Activated T-helper 1 cell treated with anti-CD3 and anti-CD28 coated beads, Interleukin-12 subunit alpha, Interleukin-12 subunit beta, Interleukin-2, Interleukin-4 antibody, amounts not matched to agents 30 ng/mL and 10 ng/mL and 1 ng/mL, durations not matched to agents 14 hours and 24 hours and 36 hours (primary cell): ENCODE measurements at regions not wholly inside any gene's neighbourhood (a gene's known extent, or its start where the extent isn't known, plus 50 kb on each side); places are given as distances from the start of the nearest gene placed in this dataset.

Experiments
- DNase-seq: peaks from one replicate; pipeline ENCODE4 v3.0.0; 2021; ENCODE audit warnings: low spot score
- H3K27ac Mint-ChIP-seq: one replicate; pipeline ENCODE4 v1.8.0; 2021; ENCODE audit warnings: mild to moderate bottlenecking, mixed read lengths
- H3K27me3 Mint-ChIP-seq: one replicate; pipeline ENCODE4 v1.8.0; 2022; ENCODE audit warnings: mild to moderate bottlenecking, moderate library complexity, mixed read lengths; ENCODE audit not compliant: insufficient read depth
- H3K36me3 Mint-ChIP-seq: one replicate; pipeline ENCODE4 v1.8.0; 2021; ENCODE audit warnings: low read depth, mixed read lengths
- H3K4me1 Mint-ChIP-seq: one replicate; pipeline ENCODE4 v1.8.0; 2021; ENCODE audit warnings: low read depth, mixed read lengths
- H3K4me3 Mint-ChIP-seq: one replicate; pipeline ENCODE4 v1.8.0; 2021; ENCODE audit warnings: mild to moderate bottlenecking, moderate library complexity, mixed read lengths
- H3K9me3 Mint-ChIP-seq: one replicate; pipeline ENCODE4 v1.8.0; 2021; ENCODE audit warnings: mixed read lengths
- intact Hi-C: fragments of 100-400 bp; cut with micrococcal nuclease; formaldehyde crosslinking; loops from one replicate; pipeline ENCODE4 v1.15.1; 2024

DNA sequence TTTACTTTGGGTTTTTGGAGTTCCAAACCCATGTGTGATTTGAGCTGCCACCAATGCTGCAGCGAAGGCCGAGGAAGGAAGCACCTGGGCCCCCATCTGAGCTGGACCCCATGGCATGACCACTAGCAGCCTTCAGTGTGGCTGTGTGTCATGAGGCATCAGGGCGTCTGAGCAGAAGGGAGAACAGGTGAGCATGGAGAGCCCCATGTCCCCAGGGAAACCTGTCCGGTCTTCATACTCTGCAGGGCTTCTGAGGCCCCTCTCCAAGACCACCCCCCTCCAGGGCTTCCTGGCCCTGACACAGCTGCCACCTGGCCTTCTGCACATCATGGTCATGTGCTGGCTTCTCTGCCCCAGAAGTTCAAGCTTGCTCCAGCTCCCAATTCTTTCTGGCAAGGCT lies 169.1 kb upstream of the CST7 start:
- peaks cover 7% of the 10 kb centered on the region for H3K9me3 Mint-ChIP-seq
- intact Hi-C loops: no loop called here
- no peaks in the 10 kb centered on the region for H3K36me3 Mint-ChIP-seq
- no peak overlapping the region for H3K4me3 Mint-ChIP-seq
- DNase-seq: no peak
- peaks cover 29% of the 10 kb centered on the region for H3K27me3 Mint-ChIP-seq
- H3K27ac Mint-ChIP-seq: no peak overlapping the region
- H3K4me1 Mint-ChIP-seq: peaks cover 8% of the 10 kb centered on the region

- H3K36me3 Mint-ChIP-seq: no peaks in the 10 kb centered on the region
- H3K4me1 Mint-ChIP-seq: peaks cover 10% of the 10 kb centered on the region
- H3K27me3 Mint-ChIP-seq: peaks cover 23% of the 10 kb centered on the region
- no peak overlapping the region for H3K27ac Mint-ChIP-seq
- intact Hi-C loops: no loop called here
- no peak overlapping the region for H3K4me3 Mint-ChIP-seq
- no peak for DNase-seq
- no peaks in the 10 kb centered on the region for H3K9me3 Mint-ChIP-seq
Observed at GRCh38 chr20:24780674-24781417, 168.2 kb upstream of the CST7 start.

GRCh38 chr20:24781418-24781980 lies 167.6 kb upstream of the CST7 start:
- H3K9me3 Mint-ChIP-seq: no peaks in the 10 kb centered on the region
- no peak for DNase-seq
- peaks cover 10% of the 10 kb centered on the region for H3K4me1 Mint-ChIP-seq
- intact Hi-C loops: no loop called here
- no peak overlapping the region for H3K4me3 Mint-ChIP-seq
- no peaks in the 10 kb centered on the region for H3K36me3 Mint-ChIP-seq
- H3K27me3 Mint-ChIP-seq: peaks cover 20% of the 10 kb centered on the region
- H3K27ac Mint-ChIP-seq: no peak overlapping the region

DNA sequence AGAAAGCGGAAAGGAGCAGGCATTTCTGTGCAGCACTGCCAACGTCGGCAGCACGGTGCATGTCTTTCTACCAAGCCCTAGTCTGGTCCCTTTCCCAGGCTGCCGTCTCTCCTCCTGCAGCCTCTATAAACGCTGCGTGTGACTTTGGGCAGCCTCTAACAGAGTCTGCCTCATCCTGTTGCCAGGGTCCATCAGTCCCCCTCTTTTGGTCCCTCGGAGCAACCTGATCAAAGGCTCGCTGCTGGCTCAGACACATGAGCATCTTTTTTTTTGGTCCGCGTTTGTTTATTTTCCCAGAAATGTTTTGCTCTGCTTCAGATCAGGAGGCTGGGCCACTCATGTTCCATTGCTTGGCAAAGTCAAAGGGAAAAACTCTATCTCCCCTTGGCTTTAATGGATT lies 166.8 kb upstream of the CST7 start:
- peaks cover 10% of the 10 kb centered on the region for H3K4me1 Mint-ChIP-seq
- no peak for DNase-seq
- no peak overlapping the region for H3K27ac Mint-ChIP-seq
- no peaks in the 10 kb centered on the region for H3K9me3 Mint-ChIP-seq
- no peaks in the 10 kb centered on the region for H3K36me3 Mint-ChIP-seq
- peaks cover 17% of the 10 kb centered on the region for H3K27me3 Mint-ChIP-seq
- intact Hi-C loops: no loop called here
- no peak overlapping the region for H3K4me3 Mint-ChIP-seq

DNA sequence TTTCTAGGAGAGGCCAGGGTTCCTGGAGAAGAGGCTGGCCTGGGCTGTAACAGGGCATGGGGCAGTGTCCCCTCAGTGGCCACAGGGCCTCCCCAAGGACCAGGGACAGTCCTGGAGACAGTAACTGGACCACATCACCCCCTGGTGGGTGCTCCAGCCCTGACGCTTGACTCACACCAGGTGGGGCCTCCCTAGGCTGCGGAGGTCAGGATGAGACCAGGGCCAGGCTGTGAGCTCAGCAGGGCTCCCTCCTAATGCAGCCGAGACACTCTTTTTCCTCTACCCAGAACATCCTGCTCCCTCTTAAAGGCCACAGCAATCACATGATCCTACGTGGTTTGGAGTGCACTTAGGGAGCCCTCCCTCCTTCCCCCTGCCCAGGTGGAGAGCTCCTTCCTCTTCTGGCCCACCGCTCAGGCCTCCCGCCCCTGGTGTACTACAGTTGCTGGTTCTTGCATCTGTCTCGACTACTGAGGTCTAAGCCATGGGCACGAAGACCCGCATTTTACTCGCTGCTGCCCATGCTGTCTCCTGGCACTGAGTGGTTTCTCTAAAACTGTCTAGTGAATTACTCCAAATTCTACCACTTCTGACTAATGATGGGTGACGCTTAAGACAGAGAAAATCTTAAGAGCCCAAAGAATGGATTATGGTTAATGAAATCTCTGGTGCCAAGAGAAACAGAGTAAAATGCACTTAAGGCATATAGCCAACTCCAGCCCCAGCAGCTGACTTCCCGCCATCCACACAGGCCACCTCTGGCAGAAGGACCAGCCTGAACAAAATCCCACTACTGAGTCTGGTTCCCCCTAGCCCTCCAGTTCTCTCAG lies 166.1 kb upstream of the CST7 start:
- H3K4me3 Mint-ChIP-seq: no peak overlapping the region
- H3K27ac Mint-ChIP-seq: no peak overlapping the region
- peaks cover 10% of the 10 kb centered on the region for H3K4me1 Mint-ChIP-seq
- H3K36me3 Mint-ChIP-seq: no peaks in the 10 kb centered on the region
- H3K9me3 Mint-ChIP-seq: no peaks in the 10 kb centered on the region
- intact Hi-C loops: no loop called here
- H3K27me3 Mint-ChIP-seq: peaks cover 12% of the 10 kb centered on the region
- DNase-seq: no peak

- no peaks in the 10 kb centered on the region for H3K36me3 Mint-ChIP-seq
- H3K4me3 Mint-ChIP-seq: no peak overlapping the region
- DNase-seq: no peak
- no peak overlapping the region for H3K27ac Mint-ChIP-seq
- peaks cover 10% of the 10 kb centered on the region for H3K27me3 Mint-ChIP-seq
- intact Hi-C loops: no loop called here
- H3K4me1 Mint-ChIP-seq: peaks cover 10% of the 10 kb centered on the region
- no peaks in the 10 kb centered on the region for H3K9me3 Mint-ChIP-seq
Observed at GRCh38 chr20:24783631-24784492, 165.2 kb upstream of the CST7 start.

GRCh38 chr20:24784607-24785006 lies 164.5 kb upstream of the CST7 start:
- Mint-ChIP-seq H3K4me1 (peaks cover 10% of the 10 kb centered on the region), H3K36me3 (no peaks in the 10 kb centered on the region), H3K27ac (no peak overlapping the region), H3K27me3 (peaks cover 10% of the 10 kb centered on the region), H3K4me3 (no peak overlapping the region), H3K9me3 (no peaks in the 10 kb centered on the region)
- intact Hi-C loops: no loop called here
- DNase-seq: no peak

- Mint-ChIP-seq H3K4me3 (no peak overlapping the region), H3K27me3 (peaks cover 10% of the 10 kb centered on the region), H3K4me1 (peaks cover 10% of the 10 kb centered on the region), H3K27ac (no peak overlapping the region), H3K36me3 (no peaks in the 10 kb centered on the region), H3K9me3 (no peaks in the 10 kb centered on the region)
- intact Hi-C loops: no loop called here
- DNase-seq: no peak
Observed at GRCh38 chr20:24785141-24786110, 163.6 kb upstream of the CST7 start.

GRCh38 chr20:24786111-24786495 lies 163.0 kb upstream of the CST7 start:
- no peak for DNase-seq
- no peaks in the 10 kb centered on the region for H3K9me3 Mint-ChIP-seq
- no peaks in the 10 kb centered on the region for H3K36me3 Mint-ChIP-seq
- H3K4me3 Mint-ChIP-seq: no peak overlapping the region
- intact Hi-C loops: no loop called here
- H3K4me1 Mint-ChIP-seq: peaks cover 10% of the 10 kb centered on the region
- H3K27me3 Mint-ChIP-seq: peaks cover 10% of the 10 kb centered on the region
- H3K27ac Mint-ChIP-seq: no peak overlapping the region

- H3K27ac Mint-ChIP-seq: no peak overlapping the region
- H3K27me3 Mint-ChIP-seq: peaks cover 10% of the 10 kb centered on the region
- intact Hi-C loops: no loop called here
- peaks cover 10% of the 10 kb centered on the region for H3K4me1 Mint-ChIP-seq
- H3K9me3 Mint-ChIP-seq: no peaks in the 10 kb centered on the region
- no peak for DNase-seq
- H3K4me3 Mint-ChIP-seq: no peak overlapping the region
- H3K36me3 Mint-ChIP-seq: no peaks in the 10 kb centered on the region
Observed at GRCh38 chr20:24786646-24787045, 162.4 kb upstream of the CST7 start.

DNA sequence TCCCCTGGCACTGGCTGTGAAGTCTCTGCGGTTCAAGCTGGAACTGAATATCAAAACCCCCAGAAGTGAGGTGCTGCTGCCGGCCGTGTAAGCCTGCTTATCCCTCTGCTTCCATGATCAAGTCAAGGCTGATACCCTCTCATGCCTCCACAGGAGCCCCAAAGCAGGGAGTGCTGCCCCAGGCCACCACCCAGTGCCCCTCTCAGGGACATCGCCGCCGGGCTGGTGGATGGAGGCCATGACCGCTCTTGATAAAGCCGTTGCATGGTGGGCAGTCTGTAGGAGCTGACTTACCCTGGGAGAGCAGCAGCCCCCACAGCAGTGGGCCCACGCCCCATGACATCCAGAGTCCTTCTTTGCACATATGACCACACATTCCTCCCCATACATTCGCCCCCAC lies 162.0 kb upstream of the CST7 start:
- intact Hi-C loops: no loop called here
- H3K27me3 Mint-ChIP-seq: peaks cover 10% of the 10 kb centered on the region
- H3K36me3 Mint-ChIP-seq: no peaks in the 10 kb centered on the region
- no peaks in the 10 kb centered on the region for H3K9me3 Mint-ChIP-seq
- no peak overlapping the region for H3K4me3 Mint-ChIP-seq
- DNase-seq: no peak
- peaks cover 10% of the 10 kb centered on the region for H3K4me1 Mint-ChIP-seq
- H3K27ac Mint-ChIP-seq: no peak overlapping the region

GRCh38 chr20:24787621-24788020 lies 161.4 kb upstream of the CST7 start:
- peaks cover 10% of the 10 kb centered on the region for H3K4me1 Mint-ChIP-seq
- H3K27ac Mint-ChIP-seq: no peak overlapping the region
- H3K9me3 Mint-ChIP-seq: no peaks in the 10 kb centered on the region
- no peak for DNase-seq
- peaks cover 5% of the 10 kb centered on the region for H3K27me3 Mint-ChIP-seq
- H3K36me3 Mint-ChIP-seq: no peaks in the 10 kb centered on the region
- no peak overlapping the region for H3K4me3 Mint-ChIP-seq
- intact Hi-C loops: no loop called here
